MM.1S (cell line): ENCODE measurements at regions not wholly inside any gene's neighbourhood (a gene's known extent, or its start where the extent isn't known, plus 50 kb on each side); places are given as distances from the start of the nearest gene placed in this dataset.

Experiments
- EZH2phosphoT487 ChIP-seq: fragments of 300-600 bp; sonication (generic); IDR thresholded peaks from 2 replicates; pipeline ENCODE4 v1.6.1; 2018; ENCODE audit warnings: antibody characterized with exemption, low read length
- TF ChIP-seq, protein P1 (sequence below): fragments of 300-600 bp; sonication (generic); IDR thresholded peaks from 2 replicates; pipeline ENCODE4 v1.5.1; 2016; ENCODE audit warnings: antibody characterized with exemption, low read length, mixed read lengths

DNA sequence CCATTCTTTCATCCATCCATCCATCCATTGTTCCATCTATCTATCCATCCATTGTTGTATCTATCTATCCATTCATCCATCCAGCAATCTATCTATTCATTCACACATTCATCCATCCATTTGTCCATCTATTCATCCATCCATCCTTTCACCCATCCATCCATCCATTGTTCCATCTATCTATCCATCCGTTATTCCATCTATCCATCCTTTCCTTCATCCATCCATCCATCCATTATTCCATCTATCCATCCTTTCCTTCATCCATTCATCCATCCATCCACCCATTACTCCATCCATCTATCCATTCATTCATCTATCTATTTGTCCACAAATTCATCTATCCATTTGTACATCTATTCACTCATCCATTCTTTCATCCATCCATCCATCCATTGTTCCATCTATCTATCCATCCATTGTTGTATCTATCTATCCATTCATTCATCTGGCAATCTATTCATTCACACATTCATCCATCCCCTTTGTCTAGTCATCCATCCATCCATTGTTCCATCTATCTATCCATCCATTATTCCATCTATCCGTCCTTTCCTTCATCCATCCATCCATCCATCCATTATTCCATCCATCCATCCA lies 65.9 kb upstream of the ANO1 start:
- TF ChIP-seq, protein P1, sequence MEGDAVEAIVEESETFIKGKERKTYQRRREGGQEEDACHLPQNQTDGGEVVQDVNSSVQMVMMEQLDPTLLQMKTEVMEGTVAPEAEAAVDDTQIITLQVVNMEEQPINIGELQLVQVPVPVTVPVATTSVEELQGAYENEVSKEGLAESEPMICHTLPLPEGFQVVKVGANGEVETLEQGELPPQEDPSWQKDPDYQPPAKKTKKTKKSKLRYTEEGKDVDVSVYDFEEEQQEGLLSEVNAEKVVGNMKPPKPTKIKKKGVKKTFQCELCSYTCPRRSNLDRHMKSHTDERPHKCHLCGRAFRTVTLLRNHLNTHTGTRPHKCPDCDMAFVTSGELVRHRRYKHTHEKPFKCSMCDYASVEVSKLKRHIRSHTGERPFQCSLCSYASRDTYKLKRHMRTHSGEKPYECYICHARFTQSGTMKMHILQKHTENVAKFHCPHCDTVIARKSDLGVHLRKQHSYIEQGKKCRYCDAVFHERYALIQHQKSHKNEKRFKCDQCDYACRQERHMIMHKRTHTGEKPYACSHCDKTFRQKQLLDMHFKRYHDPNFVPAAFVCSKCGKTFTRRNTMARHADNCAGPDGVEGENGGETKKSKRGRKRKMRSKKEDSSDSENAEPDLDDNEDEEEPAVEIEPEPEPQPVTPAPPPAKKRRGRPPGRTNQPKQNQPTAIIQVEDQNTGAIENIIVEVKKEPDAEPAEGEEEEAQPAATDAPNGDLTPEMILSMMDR, result no peak
- no peak for TF ChIP-seq EZH2phosphoT487
